ENCODE measurements at regions not wholly inside any gene's neighbourhood (a gene's known extent, or its start where the extent isn't known, plus 50 kb on each side); places are given as distances from the start of the nearest gene placed in this dataset.

DNA sequence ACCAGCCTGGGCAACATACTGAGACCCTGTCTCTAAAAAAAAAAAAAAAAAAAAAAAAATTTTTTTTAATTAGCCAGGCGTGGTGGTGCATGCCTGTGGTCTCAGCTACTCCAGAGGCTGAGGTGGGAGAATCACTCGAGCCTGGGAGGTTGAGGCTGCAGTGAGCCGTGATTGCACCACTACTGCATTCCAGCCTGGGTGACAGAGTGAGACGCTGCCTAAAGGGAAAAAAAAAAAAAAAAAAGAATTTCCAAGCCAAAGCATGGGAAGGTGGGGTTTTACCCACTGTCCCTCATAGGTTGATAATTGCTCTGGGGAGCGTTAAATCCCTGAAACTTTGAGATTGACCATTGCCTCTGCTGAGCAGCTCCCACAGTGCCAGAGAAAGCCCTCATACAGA lies 427.5 kb downstream of the BCOR start:
- Histone ChIP-seq H3K4me1 (ENCODE audit: control insufficient read depth, insufficient read depth, low read length) (no peaks in the 10 kb centered on the region), H3K27me3 (replicated peaks; ENCODE audit: control insufficient read depth, insufficient read depth, low read length) (peaks cover 44% of the 10 kb centered on the region), H3K9ac (ENCODE audit: low read length) (no peak overlapping the region), H3K36me3 (ENCODE audit: control insufficient read depth, insufficient read depth, low read length, severe bottlenecking) (no peaks in the 10 kb centered on the region), H3K9me3 (ENCODE audit: control insufficient read depth, low read length) (no peaks in the 10 kb centered on the region), H3K4me3 (ENCODE audit: low read length) (no peak overlapping the region)
- peak; percentile 27 for DNase-seq (ENCODE audit: low read depth)

DNA sequence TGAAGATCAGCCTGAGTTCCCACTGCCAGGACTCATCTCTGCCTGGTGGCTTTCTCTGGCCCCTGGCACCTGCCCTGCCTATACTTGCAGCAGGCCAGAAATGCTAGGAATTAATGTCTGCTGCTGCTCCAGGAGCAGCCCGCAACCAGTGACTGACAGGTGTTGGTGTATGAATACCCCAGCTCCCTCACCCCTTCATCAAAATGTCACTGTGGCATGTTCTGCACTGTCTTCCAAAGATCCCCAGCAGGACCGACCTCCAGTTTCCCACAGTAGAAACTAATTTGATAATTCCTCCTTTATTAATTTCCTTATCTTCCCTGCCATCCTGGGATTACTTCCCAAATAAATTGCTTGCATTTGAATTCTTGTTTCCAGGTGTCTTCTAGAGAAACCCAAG lies 425.4 kb downstream of the BCOR start:
- DNase-seq (ENCODE audit: low read depth) = no peak
- H3K27me3 ChIP-seq (replicated peaks; ENCODE audit: control insufficient read depth, insufficient read depth, low read length) = peaks cover 48% of the 10 kb centered on the region

DNA sequence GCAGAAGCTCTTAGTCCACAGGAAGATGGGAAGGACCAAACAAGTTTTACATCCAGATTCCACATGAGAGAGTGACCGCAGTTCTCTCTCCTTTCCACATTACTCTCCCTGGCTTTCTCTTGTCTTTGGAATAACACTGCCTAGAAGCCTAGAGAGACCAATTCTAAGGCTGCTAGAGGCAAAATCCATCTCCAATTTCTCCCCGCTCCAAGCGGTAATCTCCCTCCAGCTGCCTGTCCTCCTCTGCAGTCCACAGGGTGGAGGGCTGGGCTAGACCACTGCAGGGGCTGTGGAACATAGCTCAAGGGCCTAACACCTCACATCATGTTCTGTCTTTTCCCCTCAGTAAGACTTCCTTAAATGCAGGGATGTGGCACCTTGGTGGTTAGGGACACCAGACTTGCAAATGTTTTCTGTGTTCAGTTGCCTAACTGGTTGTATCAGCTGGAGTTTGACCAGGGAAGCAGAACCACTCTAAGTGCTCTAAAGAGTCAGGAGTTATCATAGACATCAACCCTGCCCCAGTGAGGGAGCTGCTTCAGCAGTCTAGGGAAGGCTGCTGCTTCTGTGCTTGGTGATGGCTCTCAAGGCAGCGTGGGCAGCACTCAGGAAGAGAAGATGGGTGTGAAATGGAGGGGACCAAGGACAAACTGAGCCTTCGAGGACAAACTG lies 423.1 kb downstream of the BCOR start:
- DNase-seq (ENCODE audit: low read depth) = no peak
- Histone ChIP-seq H3K4me3 (ENCODE audit: low read length) (no peak overlapping the region), H3K9me3 (ENCODE audit: control insufficient read depth, low read length) (peaks cover 5% of the 10 kb centered on the region), H3K36me3 (ENCODE audit: control insufficient read depth, insufficient read depth, low read length, severe bottlenecking) (no peaks in the 10 kb centered on the region), H3K9ac (ENCODE audit: low read length) (no peak overlapping the region), H3K4me1 (ENCODE audit: control insufficient read depth, insufficient read depth, low read length) (no peaks in the 10 kb centered on the region), H3K27me3 (replicated peaks; ENCODE audit: control insufficient read depth, insufficient read depth, low read length) (peaks cover 40% of the 10 kb centered on the region)

More for the DNA sequence above, 425.4 kb downstream of the BCOR start:
- Histone ChIP-seq H3K9ac (ENCODE audit: low read length) (no peak overlapping the region), H3K36me3 (ENCODE audit: control insufficient read depth, insufficient read depth, low read length, severe bottlenecking) (no peaks in the 10 kb centered on the region), H3K9me3 (ENCODE audit: control insufficient read depth, low read length) (peaks cover 5% of the 10 kb centered on the region), H3K4me1 (ENCODE audit: control insufficient read depth, insufficient read depth, low read length) (no peaks in the 10 kb centered on the region), H3K4me3 (ENCODE audit: low read length) (no peak overlapping the region)

DNA sequence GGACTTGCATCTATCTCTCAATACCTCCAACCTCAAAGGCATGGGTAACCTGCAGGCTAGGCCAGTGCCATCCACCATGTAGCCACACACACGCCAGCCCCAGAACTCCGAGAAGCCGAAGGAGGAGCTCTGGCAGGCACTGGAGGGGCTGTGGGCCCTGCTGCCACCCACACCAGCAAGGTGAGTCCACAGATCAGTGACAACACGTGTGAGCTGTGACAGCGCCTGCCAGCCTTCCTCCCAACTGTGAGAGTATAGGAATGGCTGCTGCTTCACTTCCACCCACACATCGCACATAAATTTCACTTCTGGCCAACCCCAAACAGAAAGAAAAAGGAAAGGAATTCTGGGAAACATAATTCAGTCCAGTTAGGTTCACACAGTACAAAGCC lies 422.6 kb downstream of the BCOR start:
- H3K9ac ChIP-seq (ENCODE audit: low read length) = no peak overlapping the region
- DNase-seq (ENCODE audit: low read depth) = no peak
- H3K27me3 ChIP-seq (replicated peaks; ENCODE audit: control insufficient read depth, insufficient read depth, low read length) = peaks cover 40% of the 10 kb centered on the region
- H3K4me3 ChIP-seq (ENCODE audit: low read length) = no peak overlapping the region
- H3K36me3 ChIP-seq (ENCODE audit: control insufficient read depth, insufficient read depth, low read length, severe bottlenecking) = no peaks in the 10 kb centered on the region
- no peaks in the 10 kb centered on the region for H3K4me1 ChIP-seq (ENCODE audit: control insufficient read depth, insufficient read depth, low read length)
- peaks cover 5% of the 10 kb centered on the region for H3K9me3 ChIP-seq (ENCODE audit: control insufficient read depth, low read length)

GRCh38 chrX:39675619-39676018 lies 422.1 kb downstream of the BCOR start:
- no peak for DNase-seq (ENCODE audit: low read depth)
- no peak overlapping the region for H3K9ac ChIP-seq (ENCODE audit: low read length)
- no peaks in the 10 kb centered on the region for H3K36me3 ChIP-seq (ENCODE audit: control insufficient read depth, insufficient read depth, low read length, severe bottlenecking)
- peaks cover 39% of the 10 kb centered on the region for H3K27me3 ChIP-seq (replicated peaks; ENCODE audit: control insufficient read depth, insufficient read depth, low read length)
- no peak overlapping the region for H3K4me3 ChIP-seq (ENCODE audit: low read length)
- H3K4me1 ChIP-seq (ENCODE audit: control insufficient read depth, insufficient read depth, low read length) = no peaks in the 10 kb centered on the region
- peaks cover 5% of the 10 kb centered on the region for H3K9me3 ChIP-seq (ENCODE audit: control insufficient read depth, low read length)

- H3K36me3 ChIP-seq (ENCODE audit: control insufficient read depth, insufficient read depth, low read length, severe bottlenecking) = no peaks in the 10 kb centered on the region
- peaks cover 5% of the 10 kb centered on the region for H3K9me3 ChIP-seq (ENCODE audit: control insufficient read depth, low read length)
- DNase-seq (ENCODE audit: low read depth) = no peak
- H3K4me3 ChIP-seq (ENCODE audit: low read length) = no peak overlapping the region
- H3K27me3 ChIP-seq (replicated peaks; ENCODE audit: control insufficient read depth, insufficient read depth, low read length) = peaks cover 33% of the 10 kb centered on the region
- no peaks in the 10 kb centered on the region for H3K4me1 ChIP-seq (ENCODE audit: control insufficient read depth, insufficient read depth, low read length)
- no peak overlapping the region for H3K9ac ChIP-seq (ENCODE audit: low read length)
Observed at GRCh38 chrX:39676434-39676833, 421.3 kb downstream of the BCOR start.

- Histone ChIP-seq H3K9ac (ENCODE audit: low read length) (no peak overlapping the region), H3K36me3 (ENCODE audit: control insufficient read depth, insufficient read depth, low read length, severe bottlenecking) (no peaks in the 10 kb centered on the region), H3K4me3 (ENCODE audit: low read length) (no peak overlapping the region), H3K4me1 (ENCODE audit: control insufficient read depth, insufficient read depth, low read length) (no peaks in the 10 kb centered on the region), H3K9me3 (ENCODE audit: control insufficient read depth, low read length) (peaks cover 5% of the 10 kb centered on the region), H3K27me3 (replicated peaks; ENCODE audit: control insufficient read depth, insufficient read depth, low read length) (peaks cover 29% of the 10 kb centered on the region)
- no peak for DNase-seq (ENCODE audit: low read depth)
Observed at GRCh38 chrX:39677585-39677977, 420.2 kb downstream of the BCOR start.

DNA sequence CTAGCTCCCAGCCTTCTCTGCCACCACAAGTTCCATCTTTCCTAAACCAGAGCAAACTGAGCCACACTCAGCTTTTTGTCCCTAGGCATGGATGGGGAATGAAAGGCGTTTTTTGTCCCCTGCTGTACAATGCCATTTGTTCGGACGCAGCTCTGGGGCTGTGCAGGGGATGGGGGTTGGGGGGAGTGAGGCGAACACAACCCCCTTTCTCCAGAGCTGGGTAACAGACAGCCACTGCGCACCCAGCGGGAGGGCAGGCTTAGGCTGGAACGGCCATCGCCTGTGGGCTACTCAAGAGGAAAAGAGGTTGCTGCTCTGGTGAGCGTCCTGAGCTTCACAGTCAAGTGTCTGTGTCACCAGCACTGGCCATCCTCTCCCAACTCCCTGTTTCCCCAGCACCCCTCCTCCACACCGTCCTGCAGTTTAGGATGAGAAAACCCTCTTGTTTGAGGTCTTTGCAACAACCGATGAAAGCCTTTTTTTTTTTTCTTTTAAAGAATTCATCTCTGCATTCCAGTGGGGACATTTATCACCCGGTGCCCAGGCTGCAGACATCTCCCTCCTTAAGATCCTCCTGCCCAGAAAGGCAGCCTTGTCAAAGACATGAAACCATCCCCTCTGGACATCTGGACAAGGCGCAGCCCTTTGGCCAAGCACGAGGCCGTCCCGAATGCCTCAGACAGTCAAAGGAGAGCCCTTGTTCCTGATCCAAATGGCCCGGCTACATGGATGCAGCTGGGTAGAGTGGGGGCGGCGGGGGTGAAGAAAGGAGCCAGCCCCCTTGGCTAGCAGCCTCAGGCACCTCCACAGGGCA lies 419.6 kb downstream of the BCOR start:
- DNase-seq (ENCODE audit: low read depth) = no peak
- Histone ChIP-seq H3K27me3 (replicated peaks; ENCODE audit: control insufficient read depth, insufficient read depth, low read length) (peaks cover 25% of the 10 kb centered on the region), H3K36me3 (ENCODE audit: control insufficient read depth, insufficient read depth, low read length, severe bottlenecking) (no peaks in the 10 kb centered on the region), H3K9me3 (ENCODE audit: control insufficient read depth, low read length) (peaks cover 10% of the 10 kb centered on the region), H3K9ac (ENCODE audit: low read length) (no peak overlapping the region), H3K4me1 (ENCODE audit: control insufficient read depth, insufficient read depth, low read length) (no peaks in the 10 kb centered on the region), H3K4me3 (ENCODE audit: low read length) (no peak overlapping the region)

- no peaks in the 10 kb centered on the region for H3K36me3 ChIP-seq (ENCODE audit: control insufficient read depth, insufficient read depth, low read length, severe bottlenecking)
- peaks cover 20% of the 10 kb centered on the region for H3K27me3 ChIP-seq (replicated peaks; ENCODE audit: control insufficient read depth, insufficient read depth, low read length)
- no peak for DNase-seq (ENCODE audit: low read depth)
- H3K4me3 ChIP-seq (ENCODE audit: low read length) = no peak overlapping the region
- peaks cover 17% of the 10 kb centered on the region for H3K9me3 ChIP-seq (ENCODE audit: control insufficient read depth, low read length)
- H3K9ac ChIP-seq (ENCODE audit: low read length) = no peak overlapping the region
- no peaks in the 10 kb centered on the region for H3K4me1 ChIP-seq (ENCODE audit: control insufficient read depth, insufficient read depth, low read length)
Observed at GRCh38 chrX:39678914-39679313, 418.8 kb downstream of the BCOR start.

DNA sequence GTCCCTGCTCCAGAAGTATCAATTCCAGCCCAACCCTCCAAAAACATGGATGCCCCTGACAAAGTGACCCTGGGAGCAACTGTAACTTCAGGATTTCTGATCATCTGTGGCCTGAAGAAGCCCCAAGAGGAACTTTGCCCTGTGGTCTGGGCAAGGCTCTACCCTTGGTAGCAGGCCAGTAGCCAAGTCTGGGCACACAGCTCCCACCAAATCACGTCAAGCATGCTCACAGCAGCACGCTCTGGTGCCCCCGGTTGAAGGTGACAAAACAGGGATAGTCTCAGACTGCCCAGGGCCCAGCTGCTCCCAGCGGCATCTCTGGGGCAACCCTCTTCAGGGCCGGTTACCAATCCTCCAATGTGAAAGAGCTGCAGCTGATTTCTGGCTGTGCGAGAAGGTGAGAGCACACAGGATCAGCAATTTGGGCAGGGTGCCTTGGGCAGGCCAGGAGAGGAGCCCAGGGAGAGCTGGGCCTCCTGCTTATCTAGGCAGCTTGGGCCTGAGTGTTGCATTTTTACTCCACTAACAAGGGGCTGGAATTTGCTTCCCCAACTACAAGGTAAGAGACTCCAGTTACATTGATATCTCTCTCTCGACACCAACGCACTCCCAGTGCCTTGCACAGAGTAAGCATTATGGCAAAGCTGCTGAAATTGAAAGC lies 418.1 kb downstream of the BCOR start:
- no peak overlapping the region for H3K4me3 ChIP-seq (ENCODE audit: low read length)
- no peaks in the 10 kb centered on the region for H3K36me3 ChIP-seq (ENCODE audit: control insufficient read depth, insufficient read depth, low read length, severe bottlenecking)
- no peak overlapping the region for H3K9ac ChIP-seq (ENCODE audit: low read length)
- H3K4me1 ChIP-seq (ENCODE audit: control insufficient read depth, insufficient read depth, low read length) = no peaks in the 10 kb centered on the region
- H3K27me3 ChIP-seq (replicated peaks; ENCODE audit: control insufficient read depth, insufficient read depth, low read length) = peaks cover 19% of the 10 kb centered on the region
- peaks cover 17% of the 10 kb centered on the region for H3K9me3 ChIP-seq (ENCODE audit: control insufficient read depth, low read length)
- no peak for DNase-seq (ENCODE audit: low read depth)

DNA sequence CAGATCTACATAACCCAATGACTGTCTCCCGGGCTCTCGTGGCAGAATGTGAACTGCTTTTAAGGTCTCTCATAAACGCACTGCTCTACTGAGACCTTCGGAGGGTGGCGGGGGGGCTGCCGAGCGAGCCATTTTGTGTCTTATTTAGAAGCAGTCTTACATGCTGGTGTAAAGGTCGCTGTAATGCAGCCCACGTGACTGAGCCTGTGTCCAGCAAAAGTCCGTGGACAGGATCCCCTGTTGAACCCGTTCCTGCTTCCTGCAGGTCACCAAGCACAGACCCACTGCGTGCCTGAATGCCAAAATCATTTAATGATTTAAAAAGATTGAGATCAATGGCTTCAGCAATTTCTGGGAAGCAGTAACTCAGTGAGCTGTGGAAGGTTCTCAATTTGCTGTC lies 415.9 kb downstream of the BCOR start:
- no peak overlapping the region for H3K4me3 ChIP-seq (ENCODE audit: low read length)
- peaks cover 24% of the 10 kb centered on the region for H3K27me3 ChIP-seq (replicated peaks; ENCODE audit: control insufficient read depth, insufficient read depth, low read length)
- no peak for DNase-seq (ENCODE audit: low read depth)
- H3K9me3 ChIP-seq (ENCODE audit: control insufficient read depth, low read length) = peaks cover 12% of the 10 kb centered on the region
- no peaks in the 10 kb centered on the region for H3K4me1 ChIP-seq (ENCODE audit: control insufficient read depth, insufficient read depth, low read length)
- no peak overlapping the region for H3K9ac ChIP-seq (ENCODE audit: low read length)
- no peaks in the 10 kb centered on the region for H3K36me3 ChIP-seq (ENCODE audit: control insufficient read depth, insufficient read depth, low read length, severe bottlenecking)
